HG03025 (cell line): ENCODE measurements at regions not wholly inside any gene's neighbourhood (a gene's known extent, or its start where the extent isn't known, plus 50 kb on each side); places are given as distances from the start of the nearest gene placed in this dataset.

Source experiments
- ATAC-seq: cut with Tn5 transposase; IDR thresholded peaks from one replicate; pipeline ENCODE4 v1.9.1; 2021; ENCODE audit warnings: mild to moderate bottlenecking, moderate library complexity; ENCODE audit not compliant: unreplicated experiment, low FRiP score

- ATAC-seq = no peak
Measured at GRCh38 chr14:81829447-81829846, 295.8 kb upstream of the SEL1L start.

GRCh38 chr14:81831128-81831820 lies 297.6 kb upstream of the SEL1L start:
- ATAC-seq = no peak

DNA sequence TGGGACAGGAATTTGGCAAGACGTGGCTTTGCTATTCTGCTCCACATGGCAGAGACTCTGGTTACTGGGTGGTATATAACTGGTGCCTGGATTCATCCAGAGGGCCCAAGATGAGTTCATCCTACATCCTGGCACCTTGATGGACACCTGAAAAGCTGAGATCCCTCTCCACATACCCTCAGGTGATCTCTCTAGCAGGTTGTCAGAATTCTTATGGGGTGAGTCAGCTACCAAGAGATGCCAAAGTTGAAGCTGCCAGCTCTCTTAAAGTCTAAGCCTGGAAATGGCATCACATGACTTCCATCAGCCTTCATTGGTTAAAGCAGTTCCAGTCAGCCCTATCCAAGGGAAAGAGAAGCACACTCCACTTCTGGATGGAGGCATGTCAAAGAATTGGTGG lies 300.7 kb upstream of the SEL1L start:
- no peak for ATAC-seq

GRCh38 chr14:81837304-81837703 lies 303.7 kb upstream of the SEL1L start:
- no peak for ATAC-seq

GRCh38 chr14:81839056-81839455 lies 305.4 kb upstream of the SEL1L start:
- ATAC-seq = no peak

DNA sequence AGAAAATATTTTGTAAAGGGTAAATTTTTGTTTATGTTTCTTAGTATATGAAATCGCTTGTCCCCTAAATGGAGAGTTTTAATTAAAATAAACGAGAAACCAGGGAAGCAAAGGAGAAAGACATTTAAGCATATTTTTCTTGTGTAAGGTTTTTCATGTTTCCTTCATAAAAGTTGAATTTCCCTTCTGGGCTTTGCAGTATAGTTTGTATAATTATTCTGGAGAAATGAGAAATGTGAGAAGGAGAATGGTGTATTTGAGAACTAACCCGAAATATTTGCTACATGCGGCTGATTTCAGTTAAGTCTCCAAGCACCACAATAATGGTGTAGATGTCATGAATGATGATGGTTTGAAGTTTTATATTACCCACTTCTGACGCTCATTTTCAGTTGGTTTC lies 307.7 kb upstream of the SEL1L start:
- no peak for ATAC-seq

DNA sequence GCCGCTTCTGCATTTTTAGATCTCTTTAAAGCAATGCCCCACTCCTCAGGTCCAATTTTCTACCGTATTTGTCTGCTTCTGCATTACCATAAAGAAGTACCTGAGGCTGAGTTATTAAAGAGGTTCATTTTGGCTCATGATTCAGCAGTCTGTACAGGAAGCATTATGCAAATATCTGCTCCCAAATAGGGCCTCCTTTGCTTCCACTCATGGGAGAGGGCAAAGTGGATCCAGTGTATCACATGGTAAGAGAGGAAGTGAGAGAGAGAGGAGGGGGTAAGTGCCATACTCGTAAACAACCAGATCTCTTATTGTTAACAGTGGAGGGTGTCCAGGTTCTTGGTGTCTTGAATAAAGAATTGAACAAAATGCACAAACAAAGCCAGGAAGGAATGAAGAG lies 316.1 kb upstream of the SEL1L start:
- no peak for ATAC-seq

GRCh38 chr14:81855007-81855406 lies 321.4 kb upstream of the SEL1L start:
- no peak for ATAC-seq

GRCh38 chr14:81859046-81859445 lies 325.4 kb upstream of the SEL1L start:
- no peak for ATAC-seq

- ATAC-seq = no peak
Measured at GRCh38 chr14:81868172-81868571, 334.5 kb upstream of the SEL1L start.

DNA sequence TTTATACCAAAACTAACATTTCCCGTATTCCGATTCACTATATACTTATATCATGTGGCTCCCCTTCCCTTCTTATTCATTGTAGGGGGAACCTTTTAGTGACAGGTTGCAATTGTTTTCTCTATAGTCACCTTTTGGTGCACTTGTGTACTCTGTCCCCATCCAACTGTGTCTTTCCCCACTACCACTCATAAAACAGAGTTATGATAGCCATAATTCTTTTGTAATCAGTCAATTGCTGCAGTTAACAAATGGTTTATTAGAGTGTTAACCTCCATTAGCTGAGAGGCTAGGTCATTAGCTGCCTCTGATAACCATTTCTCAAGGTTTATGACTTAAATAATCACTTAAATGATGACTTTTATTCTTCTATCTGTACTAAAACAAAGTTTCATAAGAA lies 338.1 kb upstream of the SEL1L start:
- ATAC-seq = no peak

DNA sequence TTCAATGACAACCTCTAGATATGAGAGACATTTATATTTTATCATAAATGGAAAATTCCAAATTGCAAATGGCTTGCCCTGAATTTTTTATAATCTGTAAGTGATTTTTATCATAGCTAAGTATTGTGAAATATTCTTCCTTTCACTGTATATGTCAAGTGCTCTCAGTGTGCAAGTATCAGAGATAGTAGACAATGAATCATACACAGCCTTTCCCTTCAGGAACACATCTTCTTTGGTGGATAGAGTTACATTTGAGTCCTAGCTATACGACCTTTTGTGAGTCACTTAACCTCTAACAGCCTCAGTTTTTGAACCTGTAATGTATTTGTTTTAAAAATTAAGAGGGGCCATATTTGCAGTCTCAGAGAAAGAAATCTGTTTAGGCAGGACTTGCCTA lies 350.7 kb upstream of the SEL1L start:
- ATAC-seq = no peak

DNA sequence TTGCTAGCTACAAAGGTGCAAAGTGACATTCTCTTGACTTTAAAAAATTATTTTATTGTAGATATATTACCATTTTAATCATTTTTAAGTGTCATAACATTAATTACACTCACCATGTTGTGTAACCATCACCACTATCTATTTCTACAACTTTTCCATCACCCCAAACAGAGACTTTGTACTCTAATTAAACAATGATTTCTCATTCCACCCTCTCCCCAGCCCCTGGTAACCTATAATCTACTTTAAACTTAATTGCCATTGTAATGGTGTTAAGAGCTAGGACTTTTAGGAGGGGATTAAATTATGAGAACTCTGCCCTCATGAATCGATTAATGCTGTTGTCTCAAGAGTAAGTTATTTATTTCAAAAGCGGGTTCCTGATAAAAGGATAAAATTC lies 352.9 kb upstream of the SEL1L start:
- ATAC-seq = no peak

DNA sequence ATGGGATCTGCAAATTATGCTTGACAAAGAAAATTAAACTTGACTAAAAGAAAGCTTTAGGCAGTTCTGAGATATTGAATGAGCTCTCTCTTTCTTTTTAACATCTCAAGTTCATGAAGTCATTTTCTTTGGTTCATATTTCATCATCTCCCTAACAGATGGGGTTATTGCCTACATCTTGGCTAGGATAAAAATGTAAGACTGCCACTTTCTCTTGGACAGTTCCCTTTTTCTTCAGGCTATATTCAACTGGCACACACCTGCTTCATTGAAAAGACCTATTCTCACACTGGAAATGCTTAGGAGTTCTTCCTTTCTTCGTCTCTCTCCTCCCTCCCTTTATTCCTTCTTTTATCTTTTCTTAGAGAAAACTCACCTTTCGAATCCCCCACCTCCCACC lies 355.9 kb upstream of the SEL1L start:
- no peak for ATAC-seq

DNA sequence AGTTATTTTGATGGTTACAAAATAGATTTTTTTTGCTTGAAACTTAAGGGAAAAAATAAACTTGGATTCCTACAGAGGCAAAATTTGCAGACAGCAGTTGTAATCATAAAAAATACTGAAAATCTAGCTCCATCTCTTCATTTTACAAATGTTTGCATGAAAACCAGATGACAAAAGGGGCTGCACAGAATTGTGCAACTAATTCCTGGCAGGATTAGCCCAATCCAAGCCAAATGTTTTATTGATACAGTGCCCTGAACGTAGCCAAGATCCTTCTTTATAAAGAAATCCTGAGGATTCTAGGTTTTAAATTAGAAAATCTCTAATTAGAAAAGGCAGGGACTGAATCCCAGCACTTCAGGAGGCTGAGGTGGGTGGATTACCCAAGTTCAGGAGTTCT lies 356.4 kb upstream of the SEL1L start:
- no peak for ATAC-seq

GRCh38 chr14:81903477-81903876 lies 369.8 kb upstream of the SEL1L start:
- ATAC-seq = no peak

GRCh38 chr14:81927070-81927469 lies 393.4 kb upstream of the SEL1L start:
- ATAC-seq = no peak

DNA sequence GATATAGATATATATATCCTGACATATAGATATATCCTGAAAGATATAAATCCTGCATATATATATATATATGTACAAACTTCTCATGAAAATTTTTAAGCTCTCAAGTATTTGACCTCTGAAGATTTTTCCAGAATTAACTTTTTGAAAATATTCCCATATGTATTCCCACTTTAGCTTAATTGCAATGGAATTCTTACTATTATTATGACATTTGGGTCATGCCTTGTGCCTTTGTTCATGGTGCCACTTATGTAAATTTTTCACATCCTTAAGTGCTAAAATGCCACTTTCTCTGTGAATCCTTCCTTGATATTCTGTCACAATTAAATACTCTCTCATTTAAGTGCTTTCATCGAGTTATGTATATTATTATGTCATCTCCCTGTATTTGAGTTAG lies 398.2 kb upstream of the SEL1L start:
- no peak for ATAC-seq

- no peak for ATAC-seq
Measured at GRCh38 chr14:81936348-81936747, 402.7 kb upstream of the SEL1L start.

- ATAC-seq = no peak
Measured at GRCh38 chr14:81936902-81937301, 403.2 kb upstream of the SEL1L start.

DNA sequence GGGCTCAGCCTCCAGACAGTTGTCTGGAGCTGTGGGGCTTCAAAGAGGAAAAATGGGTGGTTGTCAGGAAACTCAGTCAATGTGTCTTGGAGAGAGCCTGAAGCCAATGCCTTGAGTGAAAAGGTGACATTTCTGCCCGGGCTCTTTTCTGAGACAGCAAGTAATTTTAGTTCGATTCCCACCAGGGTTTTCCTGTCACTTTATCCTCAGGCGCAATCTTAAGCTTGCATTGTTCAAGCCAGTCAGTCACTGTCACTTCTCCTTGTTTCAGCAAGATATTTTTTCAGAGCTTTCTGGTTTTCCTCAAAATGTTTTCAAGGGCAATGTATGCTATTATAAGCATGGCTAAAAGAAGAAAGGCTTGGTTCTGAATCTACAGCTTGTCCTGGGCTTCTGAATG lies 404.7 kb upstream of the SEL1L start:
- ATAC-seq = no peak

DNA sequence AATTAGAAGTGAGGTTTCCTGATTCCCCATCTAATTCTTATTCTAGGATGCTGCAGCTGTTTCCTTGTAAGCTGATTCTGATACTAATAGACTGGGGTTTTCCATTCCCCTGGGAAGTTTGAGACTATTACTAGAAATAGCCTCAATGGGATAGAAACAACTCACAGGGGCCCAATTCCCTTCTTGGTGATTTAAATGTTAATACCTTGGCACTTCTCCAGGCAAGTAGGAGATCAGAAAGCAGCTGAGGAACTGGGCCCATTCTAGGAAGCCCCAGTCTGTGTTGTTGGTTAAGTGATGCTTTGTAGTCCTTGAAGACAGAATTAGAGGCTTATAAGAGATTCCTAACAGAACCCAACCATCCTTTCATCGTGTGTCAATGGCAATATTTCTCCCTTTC lies 407.0 kb upstream of the SEL1L start:
- ATAC-seq = no peak

DNA sequence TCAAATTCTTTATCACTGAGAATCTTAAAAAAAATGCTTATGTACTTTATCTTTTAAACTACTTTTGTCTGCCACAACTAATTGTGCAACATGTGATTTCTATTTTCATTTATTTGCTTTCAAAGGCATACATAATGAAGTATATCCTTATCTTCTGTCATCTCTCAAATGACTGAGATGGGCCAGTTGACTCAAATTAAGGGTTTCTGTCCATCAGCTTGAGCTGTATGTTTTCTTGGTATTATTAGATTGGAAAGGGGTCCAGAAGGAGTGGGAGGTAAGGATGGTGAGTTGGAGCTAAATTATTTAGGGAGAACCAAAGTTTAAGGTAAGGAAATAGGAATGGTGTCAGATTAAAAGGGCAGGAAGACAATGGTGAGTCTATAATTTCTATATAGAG lies 408.4 kb upstream of the SEL1L start:
- no peak for ATAC-seq
